ENCODE measurements at regions not wholly inside any gene's neighbourhood (a gene's known extent, or its start where the extent isn't known, plus 50 kb on each side); places are given as distances from the start of the nearest gene placed in this dataset.

DNA sequence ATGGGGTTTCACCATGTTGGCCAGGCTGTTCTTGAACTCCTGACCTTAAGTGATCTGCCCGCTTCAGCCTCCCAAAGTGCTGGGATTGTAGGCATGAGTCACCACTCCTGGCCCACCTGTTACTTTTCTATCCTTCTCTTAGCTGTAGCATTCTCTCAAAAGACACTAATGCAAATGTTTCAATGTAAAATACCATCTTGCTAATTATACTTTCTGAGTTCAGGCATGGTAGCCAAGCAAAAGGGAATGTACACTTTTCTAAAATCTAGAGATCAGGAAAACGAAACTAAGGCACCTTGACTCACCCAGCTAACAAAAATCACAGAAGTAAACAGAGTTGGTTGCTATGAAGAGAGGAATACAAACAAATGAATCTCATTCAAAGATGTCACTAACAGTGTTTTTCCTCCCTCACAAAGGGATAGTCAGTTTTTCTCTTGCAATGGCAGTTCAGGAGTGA, 401.0 kb upstream of the NRP1 start:
- in situ Hi-C loops (cut with MboI; ENCODE audit: low pct_unique_long_range_greater_than_20kb, low sequenced_read_pairs): no loop called here
- no peak for DNase-seq

DNA sequence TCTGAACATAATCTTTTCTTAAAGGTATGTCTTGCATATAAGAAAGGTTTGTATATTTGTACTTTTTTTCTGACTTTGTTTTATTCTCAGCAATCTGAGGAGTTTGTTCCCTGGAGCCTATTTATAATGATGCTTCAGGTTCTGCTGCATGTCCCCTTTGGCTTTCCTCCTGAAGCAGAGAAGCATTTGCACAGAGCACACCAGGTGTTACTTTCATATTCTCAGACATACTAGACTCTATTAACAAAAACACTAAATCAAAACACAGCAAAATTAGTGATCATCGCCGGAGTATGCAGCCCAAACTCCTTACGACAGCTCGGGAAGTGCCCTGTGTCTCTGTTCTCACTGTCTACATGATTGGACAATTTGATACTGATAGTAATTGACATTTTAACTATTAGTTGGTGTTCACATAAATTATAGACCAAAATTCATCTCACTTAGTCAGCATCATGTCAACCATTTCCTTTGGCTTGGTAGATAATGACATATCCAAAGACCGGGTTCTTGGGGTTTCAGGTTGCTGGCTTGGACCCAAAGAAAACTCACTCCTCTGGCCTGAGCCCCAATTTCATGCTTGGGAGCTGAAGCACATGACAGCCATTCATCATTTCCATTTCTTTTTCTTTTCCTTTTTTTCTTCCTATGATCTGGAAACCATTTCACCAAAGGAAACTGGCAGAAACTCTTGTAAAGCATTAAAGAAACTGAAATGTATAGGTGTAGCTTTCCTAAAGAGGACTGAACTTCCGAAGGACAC, 400.1 kb upstream of the NRP1 start:
- in situ Hi-C loops (cut with MboI; ENCODE audit: low pct_unique_long_range_greater_than_20kb, low sequenced_read_pairs): no loop called here
- no peak for DNase-seq

DNA sequence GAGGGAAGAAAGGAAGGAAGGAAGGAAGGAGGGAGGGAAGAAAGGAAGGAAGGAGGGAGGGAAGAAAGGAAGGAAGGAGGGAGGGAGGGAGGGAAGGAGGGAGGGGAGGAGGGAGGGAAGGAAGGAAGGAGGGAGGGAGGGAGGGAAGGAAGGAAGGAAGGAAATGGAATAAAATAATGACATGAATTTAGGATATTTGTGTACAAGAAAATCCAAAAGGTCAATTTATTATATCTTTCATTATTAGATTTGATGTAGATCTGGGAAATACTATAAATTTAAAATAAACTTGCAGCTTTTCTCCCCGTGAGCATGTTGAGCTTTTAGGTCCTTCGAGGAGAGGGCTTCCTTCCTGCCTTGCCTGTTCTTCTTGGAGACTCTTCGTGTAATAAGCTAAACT, 398.6 kb upstream of the NRP1 start:
- DNase-seq: no peak
- in situ Hi-C loops (cut with MboI; ENCODE audit: low pct_unique_long_range_greater_than_20kb, low sequenced_read_pairs): no loop called here

DNA sequence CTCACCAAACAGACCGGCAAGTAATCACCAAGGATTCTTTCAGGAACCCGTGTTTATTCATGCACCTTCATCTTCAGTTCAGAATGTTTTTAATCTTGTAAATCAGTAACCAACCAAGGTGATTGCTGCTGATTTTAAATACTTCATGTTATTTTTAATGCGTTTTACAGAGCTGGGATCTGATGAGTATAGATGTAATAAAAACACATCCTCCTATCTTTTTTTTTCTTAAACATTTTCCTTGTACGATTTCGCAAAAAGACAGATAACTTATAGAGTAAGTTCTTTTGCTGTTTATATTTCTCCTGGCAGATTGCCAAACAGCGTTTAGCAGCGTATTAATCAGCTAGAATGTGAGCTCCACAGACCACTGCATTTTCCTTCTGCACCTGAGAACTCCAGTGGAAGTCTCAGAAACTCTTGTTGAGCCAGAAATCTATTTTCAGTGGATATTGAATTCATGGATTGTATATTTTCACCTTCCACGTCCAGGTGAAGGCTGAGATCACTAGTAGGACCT, 397.8 kb upstream of the NRP1 start:
- DNase-seq: no peak
- in situ Hi-C loops (cut with MboI; ENCODE audit: low pct_unique_long_range_greater_than_20kb, low sequenced_read_pairs): no loop called here

DNA sequence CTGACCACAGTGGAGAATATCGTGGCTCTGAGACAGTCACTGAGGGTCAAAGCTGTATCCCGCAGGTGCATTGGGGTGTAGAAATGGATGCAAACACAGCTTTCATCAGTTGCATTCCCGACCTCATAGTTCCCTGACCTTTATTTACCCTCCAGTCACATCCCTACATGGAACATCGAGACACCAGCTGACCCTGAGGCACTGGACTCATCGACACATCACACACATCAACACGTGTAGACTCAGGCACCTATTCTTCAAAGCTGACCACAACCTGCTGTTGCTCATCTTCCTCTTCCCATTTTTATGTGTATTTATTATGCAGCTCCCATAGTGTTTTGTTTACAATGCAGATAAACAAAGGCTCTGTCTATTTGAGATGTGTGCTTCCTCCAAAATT, 396.9 kb upstream of the NRP1 start:
- no peak for DNase-seq
- in situ Hi-C loops (cut with MboI; ENCODE audit: low pct_unique_long_range_greater_than_20kb, low sequenced_read_pairs): no loop called here

DNA sequence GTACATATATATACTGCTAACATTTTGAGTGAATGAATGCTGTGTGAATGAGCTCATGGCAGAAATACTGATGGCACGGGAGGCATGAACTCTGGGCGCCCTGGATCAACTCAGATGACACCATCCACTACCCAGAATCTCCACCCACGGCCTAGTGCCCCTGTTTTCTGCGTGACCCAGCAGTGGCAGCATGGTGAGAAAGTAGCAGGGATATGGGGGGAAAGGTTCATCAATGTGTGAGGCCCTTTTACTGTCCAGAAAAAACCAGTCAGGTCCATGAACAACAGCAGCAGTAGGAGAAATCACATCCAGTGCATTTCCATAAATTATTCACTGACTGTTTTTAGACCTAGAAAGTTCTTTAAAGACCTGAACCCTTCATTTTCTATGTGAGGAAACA, 391.0 kb upstream of the NRP1 start:
- in situ Hi-C loops (cut with MboI; ENCODE audit: low pct_unique_long_range_greater_than_20kb, low sequenced_read_pairs): no loop called here
- no peak for DNase-seq

DNA sequence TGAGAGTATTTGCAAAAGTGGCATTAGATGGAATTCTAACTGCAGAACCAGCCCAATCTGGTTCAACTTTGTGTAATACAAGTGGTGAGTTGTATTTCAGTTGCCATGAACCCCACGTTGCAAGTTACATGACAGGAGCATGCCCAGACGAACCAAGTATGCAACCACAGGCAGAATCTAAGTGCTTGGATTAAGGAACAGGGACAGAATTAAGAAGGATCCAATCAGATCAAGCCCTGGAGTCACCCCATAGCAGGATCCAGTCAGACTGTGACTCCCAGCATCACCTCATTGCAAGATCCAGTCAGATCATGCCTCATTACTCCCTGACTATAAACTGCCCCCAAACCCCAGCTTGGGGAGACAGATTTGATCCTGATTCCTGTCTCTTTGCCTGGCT, 388.7 kb upstream of the NRP1 start:
- in situ Hi-C loops (cut with MboI; ENCODE audit: low pct_unique_long_range_greater_than_20kb, low sequenced_read_pairs): no loop called here

DNA sequence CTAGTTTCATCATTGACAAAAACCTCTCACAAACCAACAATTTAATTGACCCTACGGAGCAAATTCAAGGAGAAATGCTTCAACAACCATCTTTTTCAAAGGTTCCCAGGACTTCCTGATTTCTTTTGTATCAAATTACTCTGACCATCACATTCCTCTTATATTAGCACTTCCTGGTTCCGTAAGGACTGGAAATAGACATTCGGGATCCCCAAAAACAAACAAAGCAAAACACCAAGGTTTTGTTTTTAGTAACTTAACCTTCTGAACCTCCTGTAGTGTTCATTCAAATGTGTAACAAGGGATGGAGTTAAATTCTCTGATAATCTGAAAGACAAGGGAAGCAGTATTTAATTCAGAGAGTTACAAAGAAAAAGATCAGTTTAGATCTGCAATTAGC, 387.6 kb upstream of the NRP1 start:
- DNase-seq: no peak
- in situ Hi-C loops (cut with MboI; ENCODE audit: low pct_unique_long_range_greater_than_20kb, low sequenced_read_pairs): no loop called here

More for the DNA sequence above, 388.7 kb upstream of the NRP1 start:
- DNase-seq: no peak

DNA sequence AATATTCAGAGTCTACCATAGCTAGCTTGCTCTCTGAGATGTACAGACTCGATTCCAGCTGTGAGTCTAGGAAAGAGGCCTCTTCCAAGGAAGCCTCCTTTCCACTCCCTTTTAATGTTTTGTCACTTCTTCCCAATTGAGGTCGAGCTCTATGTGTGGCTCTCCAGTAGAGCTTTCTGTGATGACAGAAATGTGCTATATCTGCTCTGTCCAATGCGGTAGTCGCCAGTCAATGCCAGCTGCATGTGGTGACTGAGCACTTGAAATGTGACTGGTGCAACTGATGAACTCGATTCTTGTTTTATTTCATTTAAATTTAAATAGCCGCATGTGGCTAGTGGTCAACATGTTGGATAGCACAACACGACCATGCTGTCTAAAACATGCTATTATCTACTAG, 387.0 kb upstream of the NRP1 start:
- no peak for DNase-seq
- in situ Hi-C loops (cut with MboI; ENCODE audit: low pct_unique_long_range_greater_than_20kb, low sequenced_read_pairs): no loop called here

DNA sequence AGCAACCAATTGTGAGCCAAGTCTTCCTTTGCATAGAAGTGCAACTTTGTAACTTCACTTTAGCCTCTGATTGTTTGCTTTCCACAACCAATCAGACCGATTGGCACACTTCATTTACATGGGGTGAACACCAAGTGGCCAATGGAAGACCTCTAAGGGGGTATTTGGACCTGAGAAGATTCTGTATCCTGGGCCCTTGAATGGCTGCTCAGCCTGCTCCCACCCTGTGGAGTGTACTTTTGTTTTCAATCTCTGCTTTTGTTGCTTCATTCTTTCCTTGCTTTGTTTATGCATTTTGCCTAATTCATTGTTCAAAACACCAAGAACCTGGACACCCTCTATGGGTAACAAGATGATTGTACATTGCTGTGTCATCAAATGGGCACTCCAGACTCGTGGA, 385.7 kb upstream of the NRP1 start:
- DNase-seq: no peak
- in situ Hi-C loops (cut with MboI; ENCODE audit: low pct_unique_long_range_greater_than_20kb, low sequenced_read_pairs): no loop called here

DNA sequence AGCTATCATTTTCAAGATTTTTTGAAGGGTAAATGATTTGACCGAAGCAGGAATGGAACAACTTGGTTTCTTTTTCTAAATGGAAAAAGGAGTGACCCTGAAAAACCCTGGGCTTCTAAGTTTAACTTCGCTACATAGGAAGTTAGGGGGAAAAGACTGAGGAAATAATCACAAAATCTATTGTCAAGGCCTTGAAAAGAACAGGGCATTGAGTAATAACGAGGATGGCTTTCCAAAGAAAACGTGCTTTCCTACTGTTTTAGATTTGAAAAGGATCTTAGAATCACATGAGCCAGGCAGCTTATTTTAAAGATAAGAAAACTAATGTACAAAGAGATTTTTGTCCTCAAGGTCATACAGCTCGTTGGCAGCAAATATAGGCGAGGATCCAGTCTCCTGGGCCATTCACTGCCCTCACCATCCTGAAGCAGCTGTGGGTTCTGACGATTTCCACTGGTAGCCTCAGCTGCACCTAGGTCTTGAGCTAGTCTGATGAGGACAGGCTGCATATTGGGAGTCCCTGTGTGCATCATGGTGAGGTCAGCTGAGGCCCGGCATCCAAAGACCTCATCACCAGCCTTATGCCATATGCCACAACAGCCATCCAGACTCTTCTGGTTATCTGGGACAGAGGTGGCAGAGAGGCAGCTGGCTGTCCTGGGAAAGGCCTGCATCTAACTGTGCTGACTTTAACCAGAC, 384.7 kb upstream of the NRP1 start:
- in situ Hi-C loops (cut with MboI; ENCODE audit: low pct_unique_long_range_greater_than_20kb, low sequenced_read_pairs): no loop called here
- DNase-seq: no peak

DNA sequence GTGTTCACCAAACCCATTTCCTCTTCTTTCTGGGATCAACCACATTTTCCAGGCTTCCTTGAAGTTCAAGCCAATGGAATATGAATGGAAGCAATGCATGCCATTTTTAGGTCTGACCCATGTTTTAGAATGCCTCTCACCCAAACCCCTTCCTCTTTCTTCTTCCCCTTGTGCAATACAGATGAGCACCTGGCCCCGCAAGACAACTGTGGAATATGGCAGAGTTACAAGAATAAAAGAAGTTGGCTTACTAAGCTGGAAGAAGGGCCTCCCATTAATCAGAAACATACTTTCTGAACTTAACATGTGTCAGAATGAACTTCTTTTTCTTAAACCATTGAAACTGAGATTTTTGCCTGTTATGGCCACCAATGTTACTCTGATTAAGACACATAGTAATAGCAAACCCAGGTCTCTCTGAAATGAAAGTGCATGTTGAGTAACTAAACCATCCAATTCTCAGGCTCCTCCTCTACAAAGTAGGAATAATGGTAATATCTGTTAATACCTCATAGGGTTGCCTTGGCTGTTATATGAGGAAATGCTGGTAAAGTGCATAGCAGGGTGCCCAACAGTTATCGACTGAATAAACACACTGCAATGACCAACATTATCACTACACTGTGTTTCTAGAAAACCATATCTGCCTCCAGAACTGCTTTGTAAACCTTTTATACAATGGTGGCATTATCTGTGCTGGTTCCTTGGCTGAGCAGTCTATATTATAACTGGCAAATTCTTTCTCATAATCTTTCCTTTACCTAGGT, 382.2 kb upstream of the NRP1 start:
- peak; percentile 77 for DNase-seq
- in situ Hi-C loops (cut with MboI; ENCODE audit: low pct_unique_long_range_greater_than_20kb, low sequenced_read_pairs): no loop called here

DNA sequence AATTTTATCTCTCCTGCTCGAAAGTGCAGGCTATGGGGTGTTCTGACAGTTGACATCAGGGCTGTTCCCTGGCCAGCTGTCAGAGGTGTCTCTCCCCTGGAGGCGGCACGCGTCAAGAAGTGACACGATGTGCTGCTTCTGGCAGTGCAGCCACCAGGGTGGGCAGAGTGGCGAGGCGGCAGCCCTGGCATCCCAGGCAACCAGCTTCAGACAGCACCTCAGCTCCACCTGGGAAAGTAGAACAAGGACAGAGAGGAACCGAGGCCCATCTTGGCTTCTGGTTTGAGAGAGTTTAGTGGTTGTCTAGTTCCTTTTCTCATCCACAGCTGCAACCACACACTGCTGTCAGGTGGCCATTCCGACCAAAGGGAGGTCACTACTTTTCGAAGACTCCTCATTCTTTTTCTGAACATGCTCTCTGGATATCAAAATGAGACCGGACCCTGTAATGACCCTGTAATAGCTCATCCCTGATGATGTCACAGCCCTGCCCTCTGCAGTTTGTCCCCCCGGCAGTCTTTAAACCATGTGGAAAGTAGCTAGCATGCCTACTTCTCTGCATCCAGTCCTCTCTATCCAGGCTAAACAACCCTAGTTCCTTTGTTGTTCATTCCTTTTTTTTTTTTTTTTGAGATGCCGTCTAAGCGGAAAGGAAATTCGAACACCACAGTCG, 381.0 kb upstream of the NRP1 start:
- in situ Hi-C loops (cut with MboI; ENCODE audit: low pct_unique_long_range_greater_than_20kb, low sequenced_read_pairs): no loop called here

DNA sequence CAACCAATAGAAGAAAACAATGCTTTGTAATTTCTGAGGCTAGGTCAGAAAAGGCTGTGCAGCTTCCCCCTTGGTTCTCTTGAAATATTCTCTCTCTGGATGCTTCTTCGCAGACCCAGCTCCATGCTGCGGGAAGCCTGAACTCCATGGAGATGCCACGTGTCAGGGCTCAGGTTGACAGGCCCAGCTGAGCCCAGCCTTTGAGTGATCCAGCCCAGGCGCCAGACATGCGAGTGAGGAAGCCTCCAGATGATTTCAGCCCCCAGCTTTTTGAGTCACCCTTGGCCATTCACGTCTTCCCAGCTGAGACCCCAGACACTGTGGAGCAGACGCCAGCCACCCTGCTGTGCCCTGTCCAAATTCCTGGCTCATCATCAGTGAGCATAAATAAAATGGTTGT, 378.4 kb upstream of the NRP1 start:
- no peak for DNase-seq
- in situ Hi-C loops (cut with MboI; ENCODE audit: low pct_unique_long_range_greater_than_20kb, low sequenced_read_pairs): no loop called here

More for the DNA sequence above, 381.0 kb upstream of the NRP1 start:
- DNase-seq: no peak

DNA sequence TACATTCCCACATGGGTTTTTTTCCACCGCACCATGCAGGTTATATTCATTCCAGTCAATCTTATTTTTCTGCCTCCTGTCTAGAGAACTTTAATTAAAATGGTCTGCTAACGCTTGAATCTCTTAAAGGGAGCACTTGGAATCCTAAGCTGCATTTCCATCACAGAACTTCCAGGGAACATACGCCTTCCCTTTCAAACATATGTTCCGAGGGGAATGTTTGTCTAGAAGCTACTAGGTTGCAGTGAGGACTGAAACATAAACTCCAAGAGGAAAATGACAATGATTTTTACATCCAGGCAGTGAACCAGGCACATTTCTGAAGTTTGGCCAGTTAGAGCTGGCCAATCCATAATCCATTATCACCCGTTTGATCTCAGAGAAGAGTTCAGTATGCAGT, 375.5 kb upstream of the NRP1 start:
- in situ Hi-C loops (cut with MboI; ENCODE audit: low pct_unique_long_range_greater_than_20kb, low sequenced_read_pairs): no loop called here
- DNase-seq: no peak

DNA sequence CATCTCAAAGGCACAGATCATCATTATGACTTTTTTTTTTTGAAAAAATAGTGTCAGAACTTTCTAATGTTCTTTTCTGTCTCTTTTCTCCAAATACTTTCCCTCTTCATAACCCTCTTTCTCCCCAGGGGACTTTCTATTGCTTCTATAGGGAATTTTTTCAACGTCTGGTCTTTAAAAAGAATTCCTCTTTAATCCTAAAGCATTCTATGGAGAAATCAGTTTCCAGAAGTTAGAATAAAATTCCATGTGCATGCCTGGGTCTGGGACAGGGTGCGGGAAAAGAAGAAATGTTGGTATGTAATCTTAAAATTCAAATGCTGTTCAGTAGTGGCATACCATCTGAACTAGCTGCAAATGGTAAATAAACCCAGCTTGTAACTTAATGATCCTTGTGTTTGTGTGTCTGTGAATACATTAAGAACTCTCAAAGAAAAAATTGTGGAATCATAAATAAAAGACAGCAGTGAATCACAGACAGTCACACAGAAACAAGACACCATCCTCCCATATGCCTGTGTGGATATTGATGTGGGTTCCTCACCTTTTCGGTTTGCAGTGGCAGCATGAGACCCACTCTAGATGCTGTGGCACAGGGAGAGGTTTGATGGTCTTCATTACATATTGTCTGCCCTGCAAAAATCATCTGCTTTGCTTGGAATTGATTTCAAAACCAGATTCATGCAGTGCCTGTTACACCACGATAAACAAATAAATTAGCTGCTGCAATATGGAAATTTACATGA, 374.7 kb upstream of the NRP1 start:
- in situ Hi-C loops (cut with MboI; ENCODE audit: low pct_unique_long_range_greater_than_20kb, low sequenced_read_pairs): no loop called here

DNA sequence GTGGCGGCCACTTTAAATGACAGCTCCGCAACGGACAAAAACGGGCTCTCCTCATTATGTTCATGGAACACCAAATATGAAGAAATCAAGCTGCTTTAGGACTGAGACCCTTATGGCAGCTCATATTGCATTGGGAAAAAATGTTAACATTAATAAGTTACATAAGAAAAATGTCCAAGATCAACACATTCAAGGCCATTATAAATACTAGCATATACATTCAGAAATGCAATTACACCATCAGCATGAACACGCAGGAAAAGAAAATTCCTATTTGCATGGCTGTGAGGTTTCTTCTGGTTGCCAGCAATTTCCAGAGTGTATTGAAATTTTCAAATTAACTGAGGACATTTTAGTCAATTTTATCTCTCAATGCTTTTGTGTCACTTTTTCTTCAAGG, 374.1 kb upstream of the NRP1 start:
- in situ Hi-C loops (cut with MboI; ENCODE audit: low pct_unique_long_range_greater_than_20kb, low sequenced_read_pairs): no loop called here
- no peak for DNase-seq

More for the DNA sequence above, 374.7 kb upstream of the NRP1 start:
- DNase-seq: no peak

DNA sequence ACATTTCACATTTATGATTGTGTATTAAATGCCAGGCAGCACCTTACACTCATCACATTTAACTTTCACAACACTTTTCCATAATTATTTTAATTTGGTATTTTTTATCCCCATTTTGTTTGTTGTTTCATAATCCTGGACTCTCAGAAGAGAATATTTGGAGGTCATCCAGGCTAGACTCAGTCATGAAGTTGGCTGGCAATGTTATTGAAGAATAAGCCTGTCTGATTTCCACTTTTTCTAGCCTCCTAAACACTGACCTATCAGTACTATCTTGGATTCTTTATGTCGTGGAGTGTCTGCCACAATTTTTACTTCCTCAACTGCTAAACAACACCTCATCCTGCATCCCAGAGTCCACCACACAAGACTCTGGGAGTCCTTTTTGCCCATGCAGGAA, 372.3 kb upstream of the NRP1 start:
- in situ Hi-C loops (cut with MboI; ENCODE audit: low pct_unique_long_range_greater_than_20kb, low sequenced_read_pairs): no loop called here

DNA sequence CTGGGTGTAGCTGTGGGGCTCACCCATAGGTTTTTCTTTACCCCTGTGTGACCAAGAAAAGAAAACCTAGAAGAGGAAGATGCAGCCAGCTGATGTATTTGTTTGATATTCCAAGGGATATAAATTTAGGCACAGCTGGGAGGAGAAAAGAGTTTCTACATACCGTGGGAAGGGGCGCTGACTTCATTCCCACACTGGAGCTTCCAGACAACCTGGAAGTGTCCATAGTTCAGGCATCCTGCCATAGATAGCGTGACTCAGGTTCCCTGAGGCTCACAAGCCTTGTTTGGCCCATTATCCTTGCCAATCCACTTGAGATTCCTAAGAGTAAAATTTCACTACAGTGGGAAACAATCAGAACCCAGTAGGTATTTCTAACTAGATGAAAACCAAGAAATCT, 371.7 kb upstream of the NRP1 start:
- no peak for DNase-seq
- in situ Hi-C loops (cut with MboI; ENCODE audit: low pct_unique_long_range_greater_than_20kb, low sequenced_read_pairs): no loop called here

More for the DNA sequence above, 372.3 kb upstream of the NRP1 start:
- no peak for DNase-seq
